Amniotic epithelial cell (primary cell): ENCODE measurements at regions not wholly inside any gene's neighbourhood (a gene's known extent, or its start where the extent isn't known, plus 50 kb on each side); places are given as distances from the start of the nearest gene placed in this dataset.

Experiments used
- DNase-seq: peaks from one replicate; pipeline ENCODE4 v3.0.0-alpha.2; 2010; ENCODE audit warnings: low read depth

GRCh38 chr11:32002311-32002710 lies 88.6 kb upstream of the RCN1 start:
- DNase-seq, result no peak

DNA sequence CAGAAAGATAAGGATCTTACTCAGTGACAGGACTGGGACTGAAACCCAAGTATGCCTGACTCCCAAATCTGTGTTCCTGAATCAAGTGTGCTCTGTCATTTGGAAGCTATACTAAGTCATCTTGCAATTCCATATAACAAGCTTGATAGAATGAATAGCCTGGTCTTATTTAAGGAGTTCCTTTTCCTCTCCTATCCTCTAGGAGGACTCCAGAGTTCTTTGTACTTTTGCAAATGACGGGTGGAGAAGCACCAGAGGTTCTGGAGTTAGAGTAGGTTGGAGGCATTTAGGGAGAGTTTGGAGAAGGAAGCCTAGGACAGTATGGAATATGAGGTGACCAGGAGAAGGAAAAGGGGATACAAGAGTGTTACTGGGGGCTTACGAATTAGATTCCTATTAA lies 92.9 kb upstream of the RCN1 start:
- DNase-seq, result no peak

DNA sequence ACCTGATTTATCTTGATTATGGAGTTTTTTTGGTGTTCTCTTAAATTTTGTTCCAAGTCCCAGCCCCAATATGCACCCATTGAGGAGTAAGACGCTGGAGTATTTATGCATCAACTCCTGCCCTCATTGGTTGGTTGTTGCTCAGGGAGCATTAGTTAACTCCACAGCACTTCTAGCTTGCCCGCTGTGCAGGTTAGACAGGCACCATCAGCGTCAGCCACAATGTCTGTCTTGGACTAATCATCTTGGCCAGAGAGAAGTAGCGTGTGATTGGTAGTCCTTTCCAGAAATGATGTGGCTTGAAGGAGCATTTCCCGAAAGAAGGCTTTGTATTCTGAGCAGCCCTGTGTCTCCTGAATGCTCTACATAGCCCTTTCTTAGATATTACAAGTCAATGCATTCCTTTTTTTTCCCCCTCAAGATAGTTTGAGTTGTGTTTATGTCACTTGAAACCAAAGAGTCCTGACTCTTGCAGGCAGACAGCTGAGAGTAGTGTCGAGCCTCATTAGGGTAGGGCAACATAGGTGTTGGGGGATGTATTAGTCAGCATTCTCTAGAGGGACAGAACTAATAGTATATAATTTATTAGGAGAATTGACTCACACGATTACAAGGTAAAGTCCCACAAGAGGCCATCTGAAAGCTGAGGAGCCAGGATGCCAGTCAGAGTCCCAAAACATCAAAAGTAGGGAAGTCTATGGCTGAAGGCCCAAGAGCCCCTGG lies 94.6 kb upstream of the RCN1 start:
- DNase-seq, result no peak

DNA sequence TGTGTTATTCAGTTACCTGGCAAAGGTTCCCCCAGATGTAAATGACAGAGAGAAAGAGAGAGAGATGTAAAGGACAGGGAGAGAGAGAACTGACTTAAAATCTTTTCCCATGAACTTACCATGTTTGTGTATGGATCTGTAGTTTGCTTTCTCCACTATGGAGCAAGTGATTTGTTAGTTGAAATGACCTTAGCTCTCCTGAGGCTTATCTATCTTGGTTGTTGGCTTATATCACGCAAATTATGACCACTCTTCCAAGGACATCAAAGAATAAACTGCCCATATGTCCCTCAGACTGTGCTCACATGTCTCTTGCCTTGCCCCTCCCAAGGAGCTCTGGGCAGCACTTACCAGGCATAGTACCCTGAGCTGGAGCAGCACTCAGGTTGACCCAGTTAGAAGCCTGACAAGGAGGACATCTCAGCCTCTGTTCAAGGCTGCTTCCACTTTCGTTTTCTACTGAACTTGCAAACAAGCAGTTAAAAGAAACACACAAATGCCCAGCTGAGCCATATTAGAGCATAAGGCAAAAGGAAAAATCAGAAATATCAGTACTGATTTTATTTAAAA lies 95.3 kb upstream of the RCN1 start:
- peak; percentile 38 for DNase-seq

DNA sequence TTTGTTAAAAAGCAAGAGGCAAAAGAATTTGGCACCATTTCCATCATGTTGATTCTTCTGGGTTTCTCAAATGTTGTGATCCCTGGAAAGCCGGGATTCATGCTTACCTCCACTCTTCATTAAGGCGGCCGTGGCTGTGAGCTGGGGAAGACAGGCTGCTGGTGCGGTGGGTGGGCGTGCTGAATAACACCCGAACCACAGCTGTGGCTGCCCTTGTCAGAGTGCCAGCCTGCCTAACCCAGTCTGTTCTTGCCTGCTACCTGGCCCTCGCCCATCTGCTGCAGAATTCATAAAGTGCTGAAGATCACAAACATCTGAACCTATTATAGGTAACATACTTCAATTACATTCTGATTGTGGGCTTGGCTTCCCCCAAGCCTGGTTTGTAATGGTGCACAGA lies 95.8 kb upstream of the RCN1 start:
- no peak for DNase-seq

DNA sequence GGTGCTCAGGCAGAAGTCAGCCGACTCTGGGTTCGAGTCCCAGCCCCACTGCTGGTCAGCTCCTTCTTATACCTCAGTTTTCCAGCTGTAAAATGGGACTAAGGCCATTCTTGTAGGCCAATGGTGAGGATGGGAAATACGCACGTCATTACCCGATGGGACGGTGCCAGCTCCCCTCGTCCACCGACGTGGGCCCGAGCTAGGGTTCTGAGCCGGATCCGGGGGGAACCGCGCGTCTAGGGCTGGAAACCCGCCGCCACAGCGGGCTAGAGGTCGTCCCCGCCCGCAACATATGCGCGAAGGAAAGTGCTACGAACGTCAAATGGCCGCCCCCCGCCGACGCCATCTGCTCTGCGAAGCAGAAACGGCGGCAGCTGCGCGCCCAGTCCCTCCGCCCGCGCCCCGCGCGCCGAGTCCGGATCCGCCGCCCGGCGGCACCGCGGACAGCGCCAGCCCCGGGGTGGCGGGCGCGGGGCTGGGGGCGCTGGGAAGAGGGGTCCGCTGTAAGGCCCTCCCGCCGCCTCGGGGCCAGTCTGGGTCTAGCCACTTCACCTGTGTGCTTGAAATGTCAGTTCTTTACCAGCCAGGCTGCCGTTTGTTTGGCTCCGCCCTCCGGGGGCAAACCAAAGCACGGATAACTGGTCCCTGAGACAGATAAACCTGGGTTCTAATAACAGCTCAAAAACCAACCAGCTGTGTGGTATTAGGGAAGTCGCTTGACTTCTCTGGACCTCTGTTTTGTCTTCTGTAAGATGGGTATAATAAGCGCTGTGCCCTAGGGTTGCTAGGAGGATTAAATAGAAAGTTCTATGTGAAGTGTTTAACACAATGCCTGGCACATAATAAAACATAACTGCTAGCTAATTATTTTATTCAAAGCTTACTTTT lies 103.5 kb upstream of the RCN1 start:
- no peak for DNase-seq

DNA sequence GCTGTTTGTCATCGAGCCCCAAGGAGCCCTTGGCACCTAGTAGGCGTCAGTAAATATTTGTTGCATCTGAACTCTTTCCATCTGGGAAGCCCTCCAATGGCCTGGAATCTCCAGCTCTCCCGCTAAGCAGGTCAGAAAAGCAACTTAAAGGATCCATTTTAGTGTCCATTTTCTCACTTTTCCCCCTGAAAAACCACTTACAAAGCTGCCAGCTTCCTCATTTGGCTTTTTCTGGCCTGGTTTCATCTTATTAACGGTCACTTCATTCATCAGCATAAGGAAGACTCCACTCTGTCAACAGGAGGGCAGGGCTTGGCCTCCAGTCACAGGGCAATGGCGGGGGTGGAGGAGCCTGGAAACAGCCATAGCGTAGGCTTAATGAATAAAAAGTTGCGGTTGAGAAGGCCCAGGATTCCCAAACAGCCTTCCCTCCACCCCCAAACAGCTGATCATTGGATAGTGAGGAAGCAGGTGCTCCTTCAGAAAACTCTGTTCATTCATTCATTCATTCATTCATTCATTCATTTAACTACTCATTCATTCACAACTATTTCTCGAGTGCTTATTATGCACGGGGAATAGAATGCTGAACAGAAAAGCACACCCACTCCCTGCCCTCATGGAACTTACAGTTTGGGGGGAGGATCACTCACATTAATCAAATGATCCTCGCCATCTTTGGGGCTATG lies 104.5 kb upstream of the RCN1 start:
- no peak for DNase-seq

DNA sequence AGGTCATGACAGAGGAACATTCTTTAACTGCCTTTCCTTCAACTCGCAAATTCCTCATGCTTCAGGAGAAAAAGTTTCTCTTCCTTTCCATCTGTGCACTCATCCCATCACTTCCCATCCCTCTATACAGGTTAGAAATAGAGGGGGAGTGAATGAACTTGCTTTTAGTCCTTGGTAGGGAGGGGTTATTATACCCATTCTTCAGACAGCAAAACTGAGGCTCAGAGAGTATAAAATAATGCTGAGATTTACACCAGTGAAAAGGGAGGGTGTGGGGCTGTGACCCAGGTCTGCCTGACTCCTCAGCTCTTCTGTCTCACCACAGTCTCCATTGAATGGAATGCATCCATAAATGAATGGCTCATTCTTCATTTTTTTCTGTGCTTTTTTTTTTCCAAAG lies 109.4 kb upstream of the RCN1 start:
- no peak for DNase-seq

- DNase-seq, result no peak
These were observed 113.5 kb upstream of the RCN1 start for GRCh38 chr11:31977343-31977742.

- peak; percentile 65 for DNase-seq
These were observed 116.3 kb upstream of the RCN1 start for GRCh38 chr11:31974366-31975136.

DNA sequence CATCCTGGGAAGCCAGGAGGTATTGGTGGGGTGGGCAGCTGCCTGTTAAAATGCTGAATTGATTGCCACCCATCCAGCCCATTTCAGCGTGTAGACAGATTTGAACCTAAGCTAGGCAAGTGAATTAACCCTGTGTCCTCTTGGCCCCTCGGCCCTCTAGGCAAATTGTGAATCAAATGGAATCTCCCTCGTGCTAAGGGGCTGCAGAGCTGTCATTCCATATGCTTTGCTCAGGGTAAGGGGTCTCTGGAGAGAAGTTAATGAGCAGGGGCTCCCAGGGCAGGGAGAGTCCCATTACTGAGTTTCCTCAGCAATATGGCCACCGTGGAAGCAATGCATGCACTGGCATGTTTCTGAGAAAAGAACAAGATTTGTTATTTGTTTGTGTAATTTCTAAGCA lies 117.7 kb upstream of the RCN1 start:
- DNase-seq, result no peak

- no peak for DNase-seq
These were observed 118.3 kb upstream of the RCN1 start for GRCh38 chr11:31972623-31973022.

- no peak for DNase-seq
These were observed 121.5 kb upstream of the RCN1 start for GRCh38 chr11:31969359-31969702.

GRCh38 chr11:31968461-31969358 lies 122.2 kb upstream of the RCN1 start:
- DNase-seq, result peak; percentile 49

GRCh38 chr11:31967404-31968130 lies 123.3 kb upstream of the RCN1 start:
- no peak for DNase-seq

GRCh38 chr11:31966846-31967245 lies 124.0 kb upstream of the RCN1 start:
- DNase-seq, result no peak

GRCh38 chr11:31964181-31964580 lies 126.7 kb upstream of the RCN1 start:
- no peak for DNase-seq

DNA sequence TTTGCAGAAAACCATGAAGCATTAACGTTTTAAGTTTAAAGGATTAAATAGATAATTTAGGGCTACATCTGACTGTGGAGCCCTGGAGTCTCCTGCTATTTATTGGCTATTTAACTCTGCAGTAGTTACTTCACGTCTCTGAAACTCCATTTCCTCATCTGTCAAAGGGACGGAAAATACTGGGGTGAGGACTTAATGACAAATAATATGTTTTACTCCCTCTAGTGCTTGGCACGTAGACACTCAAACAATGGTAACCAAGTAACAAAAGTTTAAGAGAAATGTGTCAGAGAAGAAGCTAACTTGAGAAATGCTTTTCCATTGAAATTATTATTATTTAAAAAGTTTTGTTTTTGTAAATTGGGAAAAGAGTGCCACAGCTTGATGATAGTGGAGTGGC lies 130.7 kb upstream of the RCN1 start:
- no peak for DNase-seq

DNA sequence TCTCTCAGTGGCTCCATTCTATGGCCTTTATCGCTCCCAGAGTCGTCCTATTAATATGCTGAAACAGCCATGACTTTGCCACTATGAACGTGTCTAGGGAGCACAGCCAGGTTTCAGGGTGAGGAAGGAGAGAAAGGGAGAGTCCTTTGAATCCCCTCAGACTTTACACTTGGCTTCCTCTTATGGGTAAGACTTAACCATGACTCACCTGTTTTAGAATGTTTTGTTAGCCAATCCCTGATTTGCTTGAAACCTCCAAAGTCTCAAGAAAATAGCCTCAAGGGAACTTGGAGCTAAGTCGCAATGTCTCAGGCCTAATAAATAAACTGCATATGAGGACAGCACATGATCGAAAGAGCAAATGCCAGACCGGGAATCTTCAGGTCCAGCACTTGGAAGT lies 131.2 kb upstream of the RCN1 start:
- no peak for DNase-seq

DNA sequence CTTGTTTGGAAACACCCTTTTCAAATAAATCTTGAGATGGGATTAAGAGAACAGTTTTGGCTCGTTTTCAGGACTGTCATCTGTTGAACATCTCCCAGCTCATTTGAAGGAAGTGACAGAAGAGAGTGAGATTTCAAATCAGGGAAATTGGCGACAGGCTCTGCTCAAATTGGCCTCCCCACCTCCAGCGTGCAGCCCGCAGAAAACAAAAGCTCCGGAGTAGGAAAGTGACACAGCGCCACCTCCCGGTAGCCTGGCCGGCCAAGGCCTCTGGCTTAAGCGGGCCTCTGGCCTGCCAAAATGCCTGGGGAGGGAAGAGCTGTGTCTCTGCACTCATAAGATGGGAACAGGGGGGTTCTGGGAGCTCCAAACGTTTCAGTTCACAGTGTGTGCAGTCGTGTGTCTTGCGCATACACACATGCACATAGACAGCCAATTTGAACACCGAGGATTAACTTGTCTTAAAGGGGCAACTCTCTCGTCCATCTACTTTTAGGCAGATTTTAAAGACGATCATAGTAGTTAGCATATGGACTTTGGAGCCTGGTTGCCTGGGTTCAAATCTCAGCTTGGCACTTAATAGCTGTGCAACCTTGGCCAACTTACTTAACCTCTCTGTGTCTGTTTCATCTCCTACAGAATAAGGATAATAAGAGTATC lies 132.7 kb upstream of the RCN1 start:
- peak; percentile 29 for DNase-seq
